A673 (cell line): ENCODE measurements at regions not wholly inside any gene's neighbourhood (a gene's known extent, or its start where the extent isn't known, plus 50 kb on each side); places are given as distances from the start of the nearest gene placed in this dataset.

ENCODE experiments used
- BruUV-seq: library from RNA; stranded (reverse); fragments of 400-500 nt; replicated peaks from 2 replicates; lab custom pipeline; 2021; lab: Mats Ljungman, UMichigan
- CTCF ChIA-PET: fragments of 300-600 bp; sonication (Branson Sonifier 250); formaldehyde crosslinking; loops from one replicate; lab custom pipeline; 2022; ENCODE audit warnings: antibody characterized with exemption; lab: Charles Lee
- POLR2A ChIA-PET: fragments of 300-600 bp; sonication (Branson Sonifier 250); formaldehyde crosslinking; loops from one replicate; lab custom pipeline; 2022; ENCODE audit warnings: antibody characterized with exemption; ENCODE audit not compliant: low non-redundant PET; lab: Charles Lee
- DNase-seq: peaks from one replicate; pipeline ENCODE4 v3.0.0-alpha.2; 2015; ENCODE audit warnings: low spot score
- H3K27ac ChIP-seq: fragments of 200-600 bp; sonication (generic); 2 replicates; pipeline ENCODE4 v1.5.1; 2016; ENCODE audit warnings: mixed run types, low read depth, mild to moderate bottlenecking, mixed read lengths, antibody characterized with exemption, low read length; ENCODE audit not compliant: poor library complexity, severe bottlenecking
- H3K27me3 ChIP-seq: fragments of 200-600 bp; sonication (generic); replicated peaks from 2 replicates; pipeline ENCODE4 v1.6.1; 2017; ENCODE audit warnings: mixed run types, low read depth, mild to moderate bottlenecking, mixed read lengths, antibody characterized with exemption, low read length; ENCODE audit not compliant: insufficient read depth, poor library complexity
- H3K36me3 ChIP-seq: fragments of 200-600 bp; sonication (generic); 2 replicates; pipeline ENCODE4 v1.6.1; 2016; ENCODE audit warnings: mixed run types, mild to moderate bottlenecking, mixed read lengths, antibody characterized with exemption, low read length; ENCODE audit not compliant: insufficient read depth, poor library complexity, severe bottlenecking
- H3K4me1 ChIP-seq: fragments of 200-600 bp; sonication (generic); 2 replicates; pipeline ENCODE4 v1.6.1; 2017; ENCODE audit warnings: mixed run types, mild to moderate bottlenecking, mixed read lengths, antibody characterized with exemption, low read length; ENCODE audit not compliant: insufficient read depth, poor library complexity, severe bottlenecking
- H3K4me3 ChIP-seq: fragments of 200-600 bp; sonication (generic); 2 replicates; pipeline ENCODE4 v1.5.1; 2016; ENCODE audit warnings: low read depth, mixed run types, mild to moderate bottlenecking, mixed read lengths, low read length; ENCODE audit not compliant: poor library complexity, severe bottlenecking
- H3K9me3 ChIP-seq: fragments of 200-600 bp; sonication (generic); 2 replicates; pipeline ENCODE4 v1.6.1; 2016; ENCODE audit warnings: mixed run types, low read depth, mild to moderate bottlenecking, mixed read lengths, antibody characterized with exemption, low read length; ENCODE audit not compliant: poor library complexity, severe bottlenecking
- CTCF ChIP-seq: fragments of 300-800, 200-600 bp; sonication (generic); conservative IDR thresholded peaks from 2 replicates; pipeline ENCODE4 v1.5.1; 2017; ENCODE audit warnings: low read depth, mild to moderate bottlenecking, antibody characterized with exemption, low read length, moderate library complexity, mixed read lengths
- EZH2 ChIP-seq: fragments of 200-600 bp; sonication (generic); IDR thresholded peaks from 2 replicates; pipeline ENCODE4 v1.6.1; 2017; ENCODE audit warnings: borderline replicate concordance, low read depth, mild to moderate bottlenecking, mixed read lengths, antibody characterized with exemption, low read length; ENCODE audit not compliant: poor library complexity, severe bottlenecking
- intact Hi-C: fragments of 100-400 bp; cut with micrococcal nuclease; formaldehyde crosslinking; loops from one replicate; pipeline ENCODE4 v1.10.0; 2022; ENCODE audit not compliant: unreplicated experiment

- DNase-seq, result no peak
- H3K9me3 ChIP-seq, result no peaks in the 10 kb centered on the region
- intact Hi-C loops, result loop anchor here (5.0 kb wide), 1 partner anchor 79 kb away; the partner anchor contains the start of gene ABCC4
- H3K4me3 ChIP-seq, result no peak overlapping the region
- peaks cover 5% of the 10 kb centered on the region for H3K4me1 ChIP-seq
- H3K36me3 ChIP-seq, result no peaks in the 10 kb centered on the region
- CTCF ChIA-PET, result interaction anchor here (0.6 to 2.7 kb wide), 7 partner anchors 23 to 393 kb away, joined by 3 to 29 read pairs (median 7); no protein-coding TSS in a partner anchor
- H3K27ac ChIP-seq, result no peak overlapping the region
- TF ChIP-seq EZH2 (no peak), CTCF (no peak)
- BruUV-seq, result no TSS peak
- POLR2A ChIA-PET, result interaction anchor here (0.7 to 0.8 kb wide), 2 partner anchors 13 to 299 kb away, joined by 3 to 5 read pairs; no protein-coding TSS in a partner anchor
- no peaks in the 10 kb centered on the region for H3K27me3 ChIP-seq
Measured at GRCh38 chr13:95381212-95381527, 79.9 kb upstream of the ABCC4 start.

- Histone ChIP-seq H3K4me1 (peaks cover 6% of the 10 kb centered on the region), H3K27ac (no peak overlapping the region), H3K36me3 (no peaks in the 10 kb centered on the region), H3K9me3 (no peaks in the 10 kb centered on the region), H3K27me3 (no peaks in the 10 kb centered on the region), H3K4me3 (no peak overlapping the region)
- ChIA-PET POLR2A (no interaction called here), CTCF (interaction anchor here (2.7 kb wide), 1 partner anchor 193 kb away, joined by 29 read pairs; no protein-coding TSS in a partner anchor)
- no TSS peak for BruUV-seq
- intact Hi-C loops, result loop anchor here (5.0 kb wide), 1 partner anchor 80 kb away; the partner anchor contains the start of gene ABCC4
- DNase-seq, result no peak
- no peak for TF ChIP-seq EZH2
- no peak for TF ChIP-seq CTCF
Measured at GRCh38 chr13:95382411-95382810, 81.2 kb upstream of the ABCC4 start.

GRCh38 chr13:95382916-95383315, 81.7 kb upstream of the ABCC4 start:
- CTCF ChIA-PET, result interaction anchor here (2.7 kb wide), 1 partner anchor 194 kb away, joined by 29 read pairs; no protein-coding TSS in a partner anchor

More at GRCh38 chr13:95382916-95383315, 81.7 kb upstream of the ABCC4 start:
- no peaks in the 10 kb centered on the region for H3K36me3 ChIP-seq
- POLR2A ChIA-PET, result no interaction called here
- intact Hi-C loops, result loop anchor here (5.0 kb wide), 1 partner anchor 81 kb away; the partner anchor contains the start of gene ABCC4
- H3K27ac ChIP-seq, result no peak overlapping the region
- DNase-seq, result no peak
- H3K4me1 ChIP-seq, result peaks cover 12% of the 10 kb centered on the region
- no TSS peak for BruUV-seq
- TF ChIP-seq CTCF (no peak), EZH2 (no peak)
- no peaks in the 10 kb centered on the region for H3K27me3 ChIP-seq
- H3K4me3 ChIP-seq, result no peak overlapping the region
- H3K9me3 ChIP-seq, result no peaks in the 10 kb centered on the region
